ENCODE measurements at regions not wholly inside any gene's neighbourhood (a gene's known extent, or its start where the extent isn't known, plus 50 kb on each side); places are given as distances from the start of the nearest gene placed in this dataset.
"Not testable (repeated sequence)": the region's sequence is repeated elsewhere in the genome, so short reads cannot be mapped to it uniquely, and the experiment has no call there.

- DNase-seq (ENCODE audit: low spot score) = no peak
Observed at GRCh38 chr2:82985572-82986197, 1473.4 kb downstream of the SUCLG1 start.

GRCh38 chr2:82968358-82968757 lies 1490.7 kb downstream of the SUCLG1 start:
- DNase-seq (ENCODE audit: low spot score) = no peak

DNA sequence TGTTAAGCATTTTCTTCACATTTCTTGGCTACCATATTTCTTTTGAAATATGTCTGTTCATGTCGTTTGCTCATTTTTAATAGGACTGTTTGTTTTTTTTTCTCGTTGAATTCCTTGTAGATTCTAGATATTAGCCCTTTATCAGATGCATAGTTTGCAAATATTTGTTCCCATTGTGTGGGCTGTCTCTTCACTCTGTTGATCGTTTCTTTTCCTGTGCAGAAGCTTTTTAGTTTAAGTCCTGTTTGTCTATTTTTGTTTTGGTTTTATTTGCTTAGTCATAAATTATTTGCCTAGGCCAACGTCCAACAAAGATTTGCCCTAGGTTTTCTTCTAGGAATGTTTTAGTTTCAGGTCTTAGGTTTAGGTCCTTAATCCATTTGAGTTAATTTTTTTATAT lies 1494.7 kb downstream of the SUCLG1 start:
- no peak for DNase-seq (ENCODE audit: low spot score)

- no peak for DNase-seq (ENCODE audit: low spot score)
Observed at GRCh38 chr2:82959727-82960126, 1499.4 kb downstream of the SUCLG1 start.

GRCh38 chr2:82954868-82955267 lies 1504.2 kb downstream of the SUCLG1 start:
- no peak for DNase-seq (ENCODE audit: low spot score)

DNA sequence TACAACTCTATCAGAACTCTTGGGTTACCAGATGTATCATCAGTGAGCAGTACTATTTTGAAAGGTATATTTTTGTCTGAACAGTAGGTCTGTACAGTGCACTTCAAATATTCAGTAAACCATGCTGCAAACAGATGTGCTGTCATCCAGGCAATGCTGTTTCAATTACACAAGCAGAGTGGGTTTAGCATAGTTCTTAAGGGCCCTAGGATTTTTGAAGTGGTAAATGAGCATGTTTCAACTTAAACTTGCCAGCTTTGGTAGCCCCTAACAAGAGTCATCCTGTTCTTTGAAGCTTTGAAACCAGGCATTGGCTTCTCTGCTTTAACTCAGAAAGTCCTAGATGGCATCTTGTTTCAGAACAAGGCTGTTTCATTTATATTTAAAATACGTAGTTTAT lies 1519.9 kb downstream of the SUCLG1 start:
- no peak for DNase-seq (ENCODE audit: low spot score)

- not testable (repeated sequence) for DNase-seq (ENCODE audit: low spot score)
Observed at GRCh38 chr2:82938321-82938845, 1520.7 kb downstream of the SUCLG1 start.

DNA sequence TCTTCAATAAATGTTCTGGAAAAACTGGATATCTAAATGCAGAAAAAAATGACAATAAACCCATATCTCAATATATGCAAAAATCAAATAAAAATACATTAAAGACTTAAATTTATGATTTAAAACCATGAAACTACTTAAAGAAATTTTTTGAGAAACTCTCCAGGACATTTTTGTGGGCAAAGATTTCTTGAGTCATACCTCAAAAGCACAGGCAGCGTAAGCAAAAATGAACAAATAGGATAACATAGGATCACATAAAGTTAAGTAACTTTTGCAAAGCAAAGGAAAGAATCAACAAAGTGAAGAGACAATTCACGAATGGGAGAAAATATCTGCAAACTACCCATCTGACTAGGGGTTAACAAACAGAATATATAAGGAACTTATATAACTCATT lies 1545.5 kb downstream of the SUCLG1 start:
- DNase-seq (ENCODE audit: low spot score) = no peak

GRCh38 chr2:82896117-82896516 lies 1563.0 kb downstream of the SUCLG1 start:
- DNase-seq (ENCODE audit: low spot score) = no peak

DNA sequence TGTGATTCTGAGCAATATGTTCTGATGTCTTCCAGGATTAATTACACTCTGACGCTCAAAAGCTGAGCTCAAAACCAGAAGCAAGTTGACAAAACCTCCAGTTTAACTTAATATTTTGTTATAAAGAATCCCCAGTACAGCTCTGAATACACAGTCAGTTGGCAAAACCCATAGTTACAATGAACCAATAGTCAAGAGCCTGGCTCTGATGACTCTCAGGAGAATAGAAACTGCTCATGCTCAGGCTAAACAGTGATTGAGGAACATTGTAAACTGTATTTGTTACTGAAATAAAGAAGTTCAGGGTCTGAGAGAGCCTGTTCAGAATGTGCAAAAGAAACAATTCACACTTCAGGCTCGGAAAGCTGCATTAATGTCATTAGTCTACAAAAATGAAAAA lies 1565.9 kb downstream of the SUCLG1 start:
- no peak for DNase-seq (ENCODE audit: low spot score)

GRCh38 chr2:82879803-82880202 lies 1579.3 kb downstream of the SUCLG1 start:
- DNase-seq (ENCODE audit: low spot score) = no peak

GRCh38 chr2:82875858-82876257 lies 1583.2 kb downstream of the SUCLG1 start:
- no peak for DNase-seq (ENCODE audit: low spot score)

- DNase-seq (ENCODE audit: low spot score) = no peak
Observed at GRCh38 chr2:82857967-82858366, 1601.1 kb downstream of the SUCLG1 start.

DNA sequence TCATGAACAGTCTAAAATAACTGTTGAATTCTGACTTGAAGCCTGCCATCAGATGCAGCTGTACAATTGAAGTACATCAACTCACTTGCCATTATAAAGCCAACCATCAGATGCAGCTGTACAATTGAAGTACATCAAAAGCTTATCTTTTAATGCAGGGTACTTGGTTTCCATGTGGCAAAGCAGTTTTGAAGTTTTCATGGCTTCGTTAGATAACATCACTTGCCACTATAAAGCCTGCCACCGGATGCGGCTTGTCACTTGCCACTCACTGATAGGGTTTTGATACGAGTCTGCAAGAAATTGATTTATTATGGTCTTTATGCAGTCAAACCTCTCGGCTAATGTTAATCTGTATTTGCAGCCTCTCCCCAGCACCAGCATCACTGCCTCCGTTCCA lies 1605.8 kb downstream of the SUCLG1 start:
- no peak for DNase-seq (ENCODE audit: low spot score)

- no peak for DNase-seq (ENCODE audit: low spot score)
Observed at GRCh38 chr2:82852787-82853186, 1606.3 kb downstream of the SUCLG1 start.

- no peak for DNase-seq (ENCODE audit: low spot score)
Observed at GRCh38 chr2:82848285-82848684, 1610.8 kb downstream of the SUCLG1 start.

GRCh38 chr2:82839036-82839435 lies 1620.0 kb downstream of the SUCLG1 start:
- DNase-seq (ENCODE audit: low spot score) = no peak

DNA sequence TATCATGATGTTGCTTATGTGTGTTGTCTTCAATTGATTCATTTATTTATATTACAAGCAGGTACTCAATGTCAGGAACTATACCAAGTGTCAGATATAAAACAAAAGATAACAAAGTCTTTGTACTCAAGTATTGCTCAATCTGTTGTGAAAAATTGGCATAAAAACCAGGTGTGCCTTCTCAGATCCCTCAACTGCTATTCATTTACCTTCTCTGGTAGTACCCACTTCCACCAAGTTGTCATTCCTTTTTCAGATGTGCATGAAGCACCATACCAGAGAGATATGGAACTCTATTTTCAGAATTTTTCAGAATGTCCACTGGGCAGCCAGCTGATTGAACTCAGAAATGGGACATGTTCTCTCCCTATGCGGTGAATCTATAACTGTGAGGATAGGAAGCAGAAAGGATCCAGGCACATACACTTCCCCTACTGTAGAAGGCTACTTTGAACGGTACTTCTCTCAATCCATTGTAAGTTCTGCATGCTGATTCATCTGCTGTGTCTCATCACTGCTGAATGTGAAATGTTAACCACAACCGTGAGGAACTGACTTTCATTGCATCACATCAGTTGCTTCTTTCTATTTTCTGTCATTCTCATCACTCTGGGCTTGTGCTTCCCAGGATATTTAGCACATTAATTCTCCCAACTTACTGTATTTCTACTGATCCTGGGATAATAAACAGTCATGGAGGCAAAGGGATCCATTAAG lies 1621.3 kb downstream of the SUCLG1 start:
- peak; percentile 80 for DNase-seq (ENCODE audit: low spot score)

DNA sequence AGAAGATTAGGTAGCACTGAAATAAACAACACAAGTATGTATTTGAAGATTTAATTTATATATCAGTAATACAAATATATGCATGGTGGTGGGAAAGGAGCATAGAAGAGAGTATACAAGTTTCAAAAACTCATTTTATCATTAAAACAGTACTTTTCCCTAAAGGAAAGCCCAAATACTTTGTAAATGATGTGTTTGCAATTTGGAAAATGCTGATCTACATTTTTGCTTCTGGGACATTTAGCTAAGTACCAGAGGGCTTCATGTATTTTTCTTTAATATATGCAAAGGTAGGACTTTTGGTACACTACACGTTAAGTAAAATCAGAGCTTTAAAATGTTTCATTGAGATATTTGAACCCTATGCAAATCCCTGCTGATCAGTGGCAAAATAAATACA lies 1624.2 kb downstream of the SUCLG1 start:
- no peak for DNase-seq (ENCODE audit: low spot score)

- no peak for DNase-seq (ENCODE audit: low spot score)
Observed at GRCh38 chr2:82827426-82827825, 1631.7 kb downstream of the SUCLG1 start.

GRCh38 chr2:82826437-82826836 lies 1632.6 kb downstream of the SUCLG1 start:
- DNase-seq (ENCODE audit: low spot score) = no peak

DNA sequence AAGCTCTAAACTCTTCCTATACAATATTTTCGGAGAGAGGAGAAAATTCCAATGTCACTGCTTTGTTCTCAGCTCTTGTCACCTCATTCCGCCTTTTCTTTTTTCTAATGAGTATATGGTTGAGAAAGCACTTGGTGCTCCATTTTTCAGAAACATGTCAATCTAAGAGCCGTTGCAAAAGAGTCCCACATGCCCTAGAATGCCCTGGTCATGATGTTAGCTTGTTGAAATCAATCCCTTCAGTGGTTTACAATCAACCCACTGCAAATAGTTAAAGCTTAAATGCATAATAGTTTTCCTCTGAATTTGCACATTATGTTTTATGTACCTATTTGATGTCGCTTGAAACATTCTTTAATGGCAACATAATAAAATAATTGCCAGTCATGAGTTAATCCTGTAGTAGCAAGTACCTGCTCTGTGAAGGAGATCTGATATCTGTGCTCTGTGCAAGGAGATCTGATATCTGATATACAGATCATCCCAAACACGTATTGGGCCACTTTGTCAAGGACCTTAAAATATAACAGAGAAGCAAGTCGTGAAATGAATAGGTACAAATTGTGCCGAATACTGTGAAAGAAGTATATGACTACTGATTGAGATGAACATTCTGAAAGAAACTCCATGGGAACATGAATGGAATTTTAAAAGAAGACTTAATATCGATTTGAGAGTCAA lies 1633.5 kb downstream of the SUCLG1 start:
- DNase-seq (ENCODE audit: low spot score) = no peak

DNA sequence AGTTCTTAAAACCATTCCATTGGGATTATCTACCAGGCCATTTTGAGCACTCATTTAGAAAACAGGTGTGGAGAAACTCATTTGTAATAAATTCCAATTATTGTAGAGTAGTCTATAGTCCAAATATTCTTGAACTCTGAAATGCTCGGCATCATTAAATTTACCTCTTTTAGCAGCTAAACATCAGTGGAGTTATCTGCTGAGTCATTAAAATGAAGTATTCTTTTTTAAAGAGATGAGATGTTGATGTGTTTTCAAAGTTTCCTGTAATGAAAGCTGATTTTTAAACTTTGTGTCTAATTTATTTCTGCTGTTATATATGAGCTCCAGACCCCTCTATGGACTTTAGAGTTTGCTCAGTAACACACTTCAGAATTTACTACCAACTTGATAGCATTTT lies 1635.2 kb downstream of the SUCLG1 start:
- DNase-seq (ENCODE audit: low spot score) = no peak

All from H4 (cell line).